ENCODE measurements at regions not wholly inside any gene's neighbourhood (a gene's known extent, or its start where the extent isn't known, plus 50 kb on each side); places are given as distances from the start of the nearest gene placed in this dataset.

DNA sequence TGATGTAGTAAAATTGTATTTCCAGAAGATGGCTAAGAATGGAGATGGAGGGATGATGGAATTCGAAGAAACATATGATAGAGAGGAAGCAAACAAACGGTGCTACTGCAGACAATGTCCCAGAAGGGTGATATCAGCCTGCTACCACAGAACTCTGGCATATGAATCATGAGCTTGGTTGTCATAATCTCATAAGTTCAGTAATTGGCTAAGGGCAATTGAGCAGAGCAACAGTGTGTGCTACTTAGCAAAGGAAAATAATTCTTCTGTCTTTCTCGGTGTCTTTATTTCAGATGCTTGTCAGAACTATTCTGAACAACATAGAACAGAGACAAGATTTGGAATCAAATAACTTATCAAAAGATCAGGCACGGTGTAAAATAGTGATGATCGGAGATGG lies 407.3 kb downstream of the GBE1 start:
- TF ChIP-seq, protein P1, sequence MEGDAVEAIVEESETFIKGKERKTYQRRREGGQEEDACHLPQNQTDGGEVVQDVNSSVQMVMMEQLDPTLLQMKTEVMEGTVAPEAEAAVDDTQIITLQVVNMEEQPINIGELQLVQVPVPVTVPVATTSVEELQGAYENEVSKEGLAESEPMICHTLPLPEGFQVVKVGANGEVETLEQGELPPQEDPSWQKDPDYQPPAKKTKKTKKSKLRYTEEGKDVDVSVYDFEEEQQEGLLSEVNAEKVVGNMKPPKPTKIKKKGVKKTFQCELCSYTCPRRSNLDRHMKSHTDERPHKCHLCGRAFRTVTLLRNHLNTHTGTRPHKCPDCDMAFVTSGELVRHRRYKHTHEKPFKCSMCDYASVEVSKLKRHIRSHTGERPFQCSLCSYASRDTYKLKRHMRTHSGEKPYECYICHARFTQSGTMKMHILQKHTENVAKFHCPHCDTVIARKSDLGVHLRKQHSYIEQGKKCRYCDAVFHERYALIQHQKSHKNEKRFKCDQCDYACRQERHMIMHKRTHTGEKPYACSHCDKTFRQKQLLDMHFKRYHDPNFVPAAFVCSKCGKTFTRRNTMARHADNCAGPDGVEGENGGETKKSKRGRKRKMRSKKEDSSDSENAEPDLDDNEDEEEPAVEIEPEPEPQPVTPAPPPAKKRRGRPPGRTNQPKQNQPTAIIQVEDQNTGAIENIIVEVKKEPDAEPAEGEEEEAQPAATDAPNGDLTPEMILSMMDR (IDR thresholded peaks at IDR 0.05), result no peak
- no peak for TF ChIP-seq EP300 (IDR thresholded peaks at IDR 0.05; ENCODE audit: low read depth)
